ENCODE measurements at regions not wholly inside any gene's neighbourhood (a gene's known extent, or its start where the extent isn't known, plus 50 kb on each side); places are given as distances from the start of the nearest gene placed in this dataset.
"Not testable (repeated sequence)": the region's sequence is repeated elsewhere in the genome, so short reads cannot be mapped to it uniquely, and the experiment has no call there.

DNA sequence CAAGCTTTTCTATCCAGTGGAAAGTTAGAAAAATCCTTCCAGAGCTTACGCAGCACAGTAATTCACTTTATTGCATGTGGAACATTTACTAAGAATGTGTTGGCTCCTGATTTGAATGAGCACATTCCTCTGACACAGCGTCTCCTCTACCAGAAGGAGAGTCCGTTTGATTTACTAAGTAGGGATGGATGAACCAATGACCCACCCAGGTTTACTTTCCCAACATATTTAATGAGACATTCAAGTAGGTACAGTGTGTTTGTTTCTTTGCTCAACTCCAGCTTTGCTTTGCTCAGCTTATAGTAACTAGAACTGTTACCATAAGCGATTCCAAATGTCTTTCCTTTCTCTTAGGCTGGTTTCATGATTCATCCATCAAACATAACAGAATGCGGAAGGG, 161.7 kb downstream of the SMARCA1 start:
- no peak for DNase-seq (ENCODE audit: low spot score)

DNA sequence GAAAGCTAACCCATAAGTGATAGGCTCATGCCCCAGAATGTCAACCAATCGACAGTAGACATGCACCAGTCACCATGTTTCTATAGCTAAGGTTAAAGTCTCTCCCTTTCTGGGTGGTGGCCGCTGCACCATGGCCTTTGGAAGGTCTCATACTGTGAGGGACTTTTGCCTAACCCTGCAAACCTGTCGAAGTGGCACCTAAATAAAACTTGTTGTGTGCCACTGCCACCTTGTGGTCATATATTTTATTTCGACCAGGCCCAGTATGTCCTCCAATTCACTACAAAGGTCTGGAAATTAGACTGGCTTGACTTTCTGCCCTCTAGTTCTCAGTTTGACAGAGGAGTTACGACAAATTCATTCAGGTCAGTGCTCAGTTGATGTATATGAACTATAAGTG, 163.1 kb downstream of the SMARCA1 start:
- DNase-seq (ENCODE audit: low spot score) = peak; percentile 62

DNA sequence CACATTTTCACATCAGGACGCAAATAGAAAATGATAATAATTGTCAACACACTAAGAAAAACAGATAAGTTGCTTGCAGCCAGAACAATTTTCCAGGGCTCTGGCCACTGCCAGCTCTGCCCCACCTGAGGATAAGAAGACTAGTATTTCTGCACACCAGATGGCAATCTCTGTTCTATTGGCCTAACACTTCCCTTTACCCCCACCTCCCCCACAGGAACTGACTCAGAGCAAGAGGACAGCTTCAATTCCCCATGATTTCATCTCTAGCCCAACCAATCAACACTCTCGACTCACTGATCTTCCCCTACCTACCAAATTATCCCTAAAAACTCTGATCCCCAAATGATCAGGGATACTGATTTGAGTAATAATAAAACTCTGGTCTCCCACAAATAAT, 164.0 kb downstream of the SMARCA1 start:
- no peak for DNase-seq (ENCODE audit: low spot score)

DNA sequence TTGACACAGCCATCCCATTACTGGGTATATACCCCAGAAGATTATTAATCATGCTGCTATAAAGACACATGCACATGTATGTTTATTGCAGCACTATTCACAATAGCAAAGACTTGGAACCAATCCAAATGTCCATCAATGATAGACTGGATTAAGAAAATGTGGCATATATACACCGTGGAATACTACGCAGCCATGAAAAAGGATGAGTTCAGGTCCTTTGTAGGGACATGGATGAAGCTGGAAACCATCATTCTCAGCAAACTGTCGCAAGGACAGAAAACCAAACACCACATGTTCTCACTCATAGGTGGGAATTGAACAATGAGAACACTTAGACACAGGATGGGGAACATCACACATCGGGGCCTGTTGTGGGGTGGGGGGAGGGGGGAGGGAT, 165.9 kb downstream of the SMARCA1 start:
- not testable (repeated sequence) for DNase-seq (ENCODE audit: low spot score)

DNA sequence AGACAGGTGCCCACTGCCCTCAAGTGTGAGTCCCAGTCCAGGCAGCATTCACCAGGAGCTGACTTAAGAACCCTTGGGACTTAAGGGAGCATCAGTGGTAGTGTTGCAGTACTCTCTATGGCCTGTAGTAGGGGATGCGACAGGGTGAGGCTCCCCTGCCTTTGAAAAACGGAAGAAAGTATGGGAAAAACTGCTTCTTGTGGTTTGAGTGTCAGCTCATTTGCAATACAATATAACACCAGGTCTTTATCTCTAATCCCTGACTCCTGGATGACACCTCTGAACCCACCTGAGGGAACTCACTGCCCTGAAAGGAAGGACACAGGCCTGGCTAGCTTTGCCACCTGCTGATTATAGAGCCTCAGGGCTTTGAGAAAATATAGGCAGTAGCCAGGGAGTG, 176.0 kb downstream of the SMARCA1 start:
- peak; percentile 6 for DNase-seq (ENCODE audit: low spot score)

DNA sequence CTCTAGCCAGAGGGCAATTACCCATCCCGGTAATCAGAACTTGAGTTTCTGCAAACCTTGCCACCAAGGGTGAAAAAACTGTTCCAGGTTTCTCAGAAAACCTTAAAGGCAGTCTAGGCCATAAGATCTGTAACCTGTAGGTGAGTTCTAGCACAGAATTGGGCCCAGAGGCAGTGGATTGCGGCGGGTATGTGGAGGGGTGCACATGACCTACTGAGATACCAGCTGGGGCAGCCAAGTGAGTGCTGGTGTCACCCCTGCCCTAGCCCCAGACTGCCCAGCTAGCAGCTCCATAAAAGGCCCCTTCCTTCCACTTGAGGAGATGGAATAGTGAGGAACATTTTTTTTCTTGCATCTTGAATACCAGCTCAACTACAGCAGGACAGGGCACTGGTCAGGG, 176.7 kb downstream of the SMARCA1 start:
- DNase-seq (ENCODE audit: low spot score) = no peak

DNA sequence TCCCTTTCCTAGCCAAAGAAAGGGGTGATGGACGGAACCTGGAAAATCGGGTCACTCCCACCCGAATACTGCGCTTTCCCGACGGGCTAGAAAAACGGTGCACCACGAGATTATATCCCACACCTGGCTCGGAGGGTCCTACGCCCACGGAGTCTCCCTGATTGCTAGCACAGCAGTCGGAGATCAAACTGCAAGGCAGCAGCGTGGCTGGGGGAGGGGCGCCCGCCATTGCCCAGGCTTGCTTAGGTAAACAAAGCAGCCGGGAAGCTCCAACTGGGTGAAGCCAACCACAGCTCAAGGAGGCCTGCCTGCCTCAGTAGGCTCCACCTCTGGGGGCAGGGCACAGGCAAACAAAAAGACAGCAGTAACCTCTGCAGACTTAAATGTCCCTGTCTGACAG, 186.0 kb downstream of the SMARCA1 start:
- DNase-seq (ENCODE audit: low spot score) = not testable (repeated sequence)

DNA sequence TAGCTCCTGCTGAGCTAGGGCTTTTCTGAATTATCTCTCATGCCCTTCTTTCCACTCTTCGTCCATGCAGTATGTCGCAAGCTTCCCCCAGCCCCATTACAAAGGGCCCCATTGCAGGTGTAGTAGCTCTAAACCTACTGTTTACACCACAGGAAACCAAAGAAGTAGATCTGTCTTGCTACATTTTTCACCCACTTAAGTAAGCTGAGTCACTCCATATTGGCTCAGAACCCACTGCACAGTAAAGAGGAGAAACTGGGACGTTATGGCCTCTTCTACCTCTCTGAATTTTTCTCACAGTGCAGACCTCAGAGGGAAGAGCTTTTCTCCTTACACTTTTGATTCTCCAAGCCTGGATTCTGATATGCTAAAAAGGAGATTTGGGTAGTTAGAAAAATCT, 200.2 kb downstream of the SMARCA1 start:
- no peak for DNase-seq (ENCODE audit: low spot score)

DNA sequence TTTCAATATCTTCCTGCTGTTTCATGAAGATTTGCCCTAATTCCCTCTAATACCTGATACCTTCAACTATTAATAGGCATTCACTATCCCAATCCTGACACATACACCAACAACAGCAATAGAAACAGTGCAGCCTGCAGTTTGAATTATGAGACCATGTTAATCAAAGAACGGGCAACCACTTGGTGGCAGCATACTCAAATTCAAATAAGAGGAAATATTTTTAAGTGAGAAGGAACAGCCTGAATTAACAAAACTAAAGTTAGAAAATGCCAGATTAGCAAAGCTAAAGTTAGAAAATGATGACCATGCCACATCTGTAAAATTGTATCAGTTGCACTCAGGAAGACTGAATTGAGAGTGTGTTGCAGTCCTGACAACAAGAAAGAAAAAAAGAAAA, 204.9 kb downstream of the SMARCA1 start:
- peak; percentile 35 for DNase-seq (ENCODE audit: low spot score)

DNA sequence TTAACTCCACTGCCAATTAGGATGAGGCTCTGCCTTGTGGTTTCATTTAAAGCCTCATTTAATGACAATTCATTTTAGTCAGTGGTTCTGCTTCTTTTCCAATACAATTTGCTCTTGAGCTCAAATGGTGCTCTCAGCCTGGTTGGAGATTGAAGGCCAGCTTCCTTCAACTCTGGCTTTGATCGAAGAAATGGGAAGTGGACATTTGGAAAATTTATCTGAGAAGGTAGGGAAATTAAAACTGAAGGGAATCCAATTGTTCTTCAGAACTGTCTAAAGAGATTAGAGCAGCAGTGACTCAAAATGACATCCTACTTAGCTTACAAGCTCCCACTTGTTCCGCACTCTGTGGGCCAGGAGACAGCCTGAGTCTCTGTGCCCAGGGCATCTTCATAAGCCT, 206.8 kb downstream of the SMARCA1 start:
- no peak for DNase-seq (ENCODE audit: low spot score)

DNA sequence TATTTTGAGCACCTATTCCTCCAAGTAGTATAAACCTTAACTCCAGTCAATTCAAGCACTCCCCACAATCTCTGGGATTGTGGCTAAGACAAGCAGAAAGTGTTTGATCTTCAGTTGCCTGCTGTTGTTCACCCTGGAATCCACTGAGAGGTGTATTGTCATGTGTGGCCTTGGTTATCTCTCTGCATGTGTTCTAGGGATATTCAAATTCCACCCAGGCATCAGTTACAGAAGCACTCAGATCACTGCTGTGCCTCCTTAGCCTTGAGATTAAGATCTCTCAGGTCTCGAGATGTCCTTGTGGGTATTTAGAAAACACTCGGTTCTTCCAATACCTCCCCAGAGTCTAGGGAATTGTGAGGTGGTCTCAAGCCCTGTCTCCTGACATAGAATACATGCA, 213.3 kb downstream of the SMARCA1 start:
- DNase-seq (ENCODE audit: low spot score) = no peak

DNA sequence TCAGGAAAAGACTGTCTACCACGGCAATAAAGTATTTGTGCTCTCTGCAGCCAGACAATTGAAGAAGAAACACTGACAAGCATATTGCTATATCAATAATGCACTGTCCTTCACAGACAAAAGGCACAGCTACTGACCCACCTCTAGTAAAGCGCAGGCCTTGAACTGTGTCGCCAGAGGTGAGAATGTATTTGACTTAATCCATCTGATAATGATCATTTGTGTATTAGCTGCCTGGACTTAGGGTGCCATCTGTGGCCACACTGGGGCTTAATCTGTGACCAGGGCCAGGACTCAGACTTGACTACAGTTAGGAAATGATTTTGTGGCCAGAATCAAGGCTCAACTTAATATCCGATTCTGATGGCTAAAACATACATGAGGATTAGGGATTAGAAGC, 260.4 kb downstream of the SMARCA1 start:
- DNase-seq (ENCODE audit: low spot score) = no peak

DNA sequence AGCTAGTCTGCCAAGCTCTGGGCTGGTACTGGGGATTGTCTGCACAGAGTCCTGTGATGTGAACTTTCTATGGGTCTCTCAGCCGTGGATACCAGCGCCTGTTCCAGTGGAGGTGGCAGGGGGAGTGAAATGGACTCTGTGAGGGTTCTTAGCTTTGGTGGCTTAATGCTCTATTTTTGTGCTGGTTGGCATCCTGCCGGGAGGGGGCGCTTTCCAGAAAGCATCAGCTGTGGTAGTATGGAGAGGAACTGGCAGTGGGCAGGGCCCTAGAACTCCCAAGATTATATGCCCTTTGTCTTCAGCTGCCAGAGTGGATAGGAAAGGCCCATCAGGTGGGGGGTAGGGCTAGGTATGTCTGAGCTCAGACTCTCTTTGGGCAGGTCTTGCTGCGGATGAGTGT, 267.8 kb downstream of the SMARCA1 start:
- DNase-seq (ENCODE audit: low spot score) = not testable (repeated sequence)

DNA sequence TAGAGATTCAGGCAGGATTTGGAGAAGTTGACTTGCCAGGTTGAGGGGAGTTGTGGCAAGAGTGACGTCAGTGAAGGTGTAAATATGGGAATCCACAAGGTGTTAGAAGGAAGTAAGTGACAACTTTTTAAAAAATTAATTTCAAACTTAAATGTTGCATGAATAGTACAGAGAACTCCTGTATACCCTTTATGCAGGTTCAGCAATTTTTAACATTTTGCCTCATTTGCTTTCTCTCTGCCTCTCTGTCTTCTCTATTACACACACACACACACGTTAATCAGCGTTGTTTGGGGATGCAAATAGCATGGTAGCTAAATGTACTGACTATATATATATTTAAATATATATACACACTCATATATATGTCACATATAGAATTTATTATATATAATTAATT, 273.7 kb downstream of the SMARCA1 start:
- DNase-seq (ENCODE audit: low spot score) = no peak

DNA sequence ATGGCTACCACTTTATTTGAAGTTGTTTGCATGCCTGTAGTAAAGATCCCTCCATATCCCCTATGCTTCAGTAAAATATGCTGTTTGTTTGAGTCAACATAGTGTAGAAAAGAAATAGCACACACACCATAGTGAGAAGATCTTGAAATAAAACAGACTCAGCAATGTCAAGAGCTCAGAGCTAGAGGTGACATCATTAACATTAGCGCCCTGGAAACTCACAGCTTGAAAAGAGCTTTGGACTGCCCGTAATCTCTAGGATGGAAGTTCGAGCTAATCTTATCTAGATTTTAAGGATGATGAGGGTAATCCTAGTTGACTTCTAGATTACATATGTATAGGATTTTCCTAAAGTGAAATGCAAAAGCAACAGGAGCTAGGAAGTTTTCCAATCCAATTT, 275.6 kb downstream of the SMARCA1 start:
- DNase-seq (ENCODE audit: low spot score) = no peak

DNA sequence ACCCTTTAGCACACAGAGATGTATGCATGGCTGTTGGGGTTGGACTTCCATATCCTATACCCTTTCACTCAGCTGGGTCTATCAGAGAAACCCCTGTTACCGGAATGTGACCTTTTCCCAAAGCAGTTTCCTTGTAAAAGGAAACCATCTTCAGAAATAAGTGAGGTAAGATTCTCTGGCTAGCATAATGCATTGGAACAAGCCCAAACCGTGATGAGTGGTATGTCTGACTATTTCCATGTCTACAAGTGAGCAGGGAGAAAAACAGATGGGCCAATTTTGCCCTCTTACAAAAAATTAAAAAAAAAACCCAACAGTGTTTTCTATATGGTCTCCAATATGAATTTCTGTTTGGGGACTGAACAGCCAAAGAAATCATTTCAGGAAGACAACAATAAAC, 283.9 kb downstream of the SMARCA1 start:
- no peak for DNase-seq (ENCODE audit: low spot score)

DNA sequence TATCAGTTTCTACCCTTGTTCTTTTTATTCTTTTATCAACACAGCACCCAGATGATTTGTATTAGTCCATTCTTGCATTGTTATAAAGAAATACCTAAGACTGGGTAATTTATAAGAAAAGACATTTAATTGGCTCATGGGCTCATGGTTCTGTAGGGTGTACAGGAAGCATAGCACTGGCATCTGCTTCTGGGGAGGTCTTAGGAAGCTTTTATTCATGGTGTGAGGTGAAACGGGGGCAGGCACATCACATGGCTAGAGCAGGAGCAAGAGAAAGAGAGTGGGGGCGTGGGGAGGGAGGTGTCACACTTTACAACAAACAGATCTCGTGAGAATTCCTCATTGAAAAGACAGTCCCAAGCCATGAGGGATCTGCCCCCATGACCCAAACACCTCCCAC, 285.3 kb downstream of the SMARCA1 start:
- DNase-seq (ENCODE audit: low spot score) = no peak

DNA sequence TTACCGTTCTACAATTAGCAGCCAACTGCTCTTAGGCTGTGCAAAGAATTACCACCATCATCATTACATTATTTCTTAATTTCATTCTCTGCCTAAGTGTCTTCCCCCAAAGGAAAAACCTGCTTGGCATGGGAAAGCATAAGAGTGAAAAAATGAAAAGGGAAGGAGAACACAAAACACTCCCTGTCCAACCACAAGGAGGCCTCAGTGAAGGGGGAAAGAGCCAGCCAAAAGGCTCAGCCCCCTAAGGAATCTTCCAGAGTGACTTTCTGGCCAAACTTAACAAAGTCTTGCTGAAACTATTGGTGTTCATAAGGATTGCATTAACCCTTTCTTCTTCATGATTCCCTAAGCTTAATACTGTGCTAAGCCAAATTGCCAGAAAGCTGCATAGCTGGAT, 287.4 kb downstream of the SMARCA1 start:
- no peak for DNase-seq (ENCODE audit: low spot score)

DNA sequence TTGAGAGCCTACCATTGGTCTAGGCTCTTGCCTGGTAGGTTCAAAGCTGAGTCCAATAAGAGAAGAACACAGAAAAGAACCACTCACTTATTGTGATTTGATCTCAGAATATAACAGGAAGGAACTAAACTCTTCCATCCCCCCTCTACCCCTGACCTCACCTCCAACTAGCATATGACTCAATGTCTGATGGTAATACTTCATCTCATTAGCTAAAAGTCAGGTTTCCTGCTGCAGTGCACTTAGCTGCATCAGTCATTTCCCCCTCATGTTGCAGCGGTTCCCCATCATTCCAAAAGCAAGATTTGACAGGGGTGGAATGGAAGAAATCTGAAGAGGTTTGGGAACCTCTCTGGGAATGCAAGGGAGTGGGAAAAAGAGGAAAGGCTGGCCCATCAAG, 289.5 kb downstream of the SMARCA1 start:
- no peak for DNase-seq (ENCODE audit: low spot score)

DNA sequence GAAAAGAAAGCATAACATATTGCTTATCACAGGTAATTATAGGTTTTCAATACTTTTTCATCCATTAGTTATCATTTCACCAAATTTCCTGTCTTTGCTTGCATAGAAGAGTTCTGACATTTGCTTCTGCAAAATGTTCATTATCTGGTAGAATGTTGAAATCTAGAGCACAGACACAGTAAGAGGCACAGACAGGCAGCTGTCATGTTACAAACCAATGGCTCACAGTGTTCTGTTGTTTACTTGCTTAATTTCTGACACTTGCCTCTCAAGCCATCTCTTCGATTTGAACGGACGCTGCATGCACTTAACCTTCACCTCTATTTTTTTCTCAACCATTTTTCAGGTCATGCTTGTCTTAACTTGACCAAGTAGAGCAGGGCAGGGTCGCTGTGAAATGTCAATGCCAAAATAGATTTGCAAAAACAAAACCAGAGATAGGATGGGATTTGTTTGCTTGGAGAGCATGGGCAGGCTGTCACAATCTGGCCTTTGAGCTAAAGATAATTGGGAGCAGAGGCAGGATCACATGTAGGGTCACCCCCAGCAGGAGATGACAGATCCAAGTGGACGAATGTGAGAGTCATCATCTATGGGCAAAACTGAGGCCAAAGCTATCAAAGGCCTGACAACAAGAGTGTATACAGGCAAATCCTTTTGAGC, 292.3 kb downstream of the SMARCA1 start:
- DNase-seq (ENCODE audit: low spot score) = no peak

DNA sequence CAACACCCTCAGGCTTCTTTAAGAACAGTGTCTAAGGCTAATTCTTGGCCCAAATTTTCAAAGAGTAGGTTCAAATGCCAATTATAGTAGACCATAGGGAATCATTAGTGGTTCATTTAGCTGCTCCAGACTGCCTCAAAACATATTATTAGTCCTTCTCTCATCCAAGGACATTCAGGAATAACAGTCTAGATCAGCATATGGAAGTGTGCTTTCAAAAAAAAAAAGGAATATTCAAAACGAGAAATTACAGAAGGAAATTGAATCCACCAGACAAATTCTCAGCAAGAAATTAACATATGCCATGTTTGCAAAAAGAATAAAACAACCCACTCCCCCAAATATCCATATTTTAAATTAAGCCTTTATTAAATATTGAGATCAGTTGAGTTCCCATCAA, 293.1 kb downstream of the SMARCA1 start:
- no peak for DNase-seq (ENCODE audit: low spot score)

DNA sequence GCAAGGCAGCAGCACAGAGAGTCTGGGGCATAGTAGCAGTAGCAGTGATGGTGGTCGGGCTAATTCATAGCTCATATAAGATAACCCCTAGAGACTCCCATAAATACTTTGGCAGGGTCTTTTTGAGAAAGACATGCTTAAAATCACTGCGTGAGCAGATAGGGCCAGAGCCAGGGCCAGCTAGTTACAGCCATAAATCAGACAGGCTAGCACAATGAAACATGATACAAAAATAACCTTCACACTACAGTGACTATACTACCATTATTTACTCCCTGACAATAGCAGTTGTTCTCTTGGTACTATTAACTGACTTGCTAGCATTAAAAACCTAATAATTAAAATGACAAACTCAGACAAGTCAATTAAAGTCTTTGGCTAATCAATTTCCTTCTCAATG, 295.9 kb downstream of the SMARCA1 start:
- no peak for DNase-seq (ENCODE audit: low spot score)

DNA sequence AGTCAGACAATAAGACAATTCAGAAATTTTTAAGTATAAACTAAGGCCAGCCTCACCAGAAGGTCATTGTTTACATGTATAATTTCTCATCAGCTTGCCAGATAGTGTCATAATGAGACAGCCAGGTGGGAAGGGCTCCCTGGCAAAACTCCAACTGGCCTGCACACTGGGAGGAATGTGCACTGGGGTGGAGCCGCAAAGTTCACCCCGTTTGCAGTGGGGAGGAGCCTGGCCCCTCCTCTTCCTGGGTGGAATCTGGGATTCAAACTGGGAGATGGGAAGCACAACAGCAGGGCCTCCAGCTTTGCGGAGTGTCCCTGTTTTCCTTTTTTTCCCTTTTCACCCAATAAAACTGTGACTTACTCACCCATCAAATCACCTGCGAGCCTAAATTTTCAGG, 329.9 kb downstream of the SMARCA1 start:
- no peak for DNase-seq (ENCODE audit: low spot score)

DNA sequence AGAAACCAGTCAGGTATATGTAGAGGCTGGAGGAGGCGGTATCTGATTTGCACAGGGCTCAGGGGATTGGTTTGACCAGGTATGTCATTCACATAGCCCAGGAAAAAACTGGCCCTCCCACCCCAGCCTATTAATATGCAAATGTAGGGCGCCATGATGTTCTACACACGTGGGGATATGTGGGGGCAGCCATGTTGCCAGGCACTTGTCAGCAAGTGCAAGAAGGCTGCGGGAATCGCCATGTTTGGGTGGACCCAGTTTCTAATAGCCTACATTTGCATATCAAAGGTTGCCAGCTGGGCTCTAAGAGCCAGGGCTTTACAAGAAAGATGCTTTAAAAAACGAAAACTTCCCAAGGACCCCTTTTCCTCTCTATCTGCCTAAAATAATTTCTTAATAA, 335.1 kb downstream of the SMARCA1 start:
- peak; percentile 26 for DNase-seq (ENCODE audit: low spot score)

DNA sequence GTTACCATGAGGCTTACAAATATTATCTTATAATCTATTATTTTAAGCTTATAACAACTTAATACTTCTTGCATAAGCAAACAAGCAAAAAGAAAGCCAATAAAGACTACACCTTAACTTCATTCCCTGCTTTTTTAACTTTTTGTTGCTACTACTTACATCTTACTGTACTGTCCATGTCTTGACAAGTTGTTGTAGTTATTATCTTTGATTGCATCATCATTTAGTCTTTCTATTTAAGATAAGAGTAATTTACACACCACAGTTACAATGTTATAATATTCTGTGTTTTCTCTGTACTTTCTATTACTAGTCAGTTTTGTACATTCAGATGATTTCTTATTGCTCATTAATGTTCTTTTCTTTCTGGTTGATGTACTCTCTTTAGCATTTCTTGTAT, 346.6 kb downstream of the SMARCA1 start:
- no peak for DNase-seq (ENCODE audit: low spot score)
